ENCODE measurements at regions not wholly inside any gene's neighbourhood (a gene's known extent, or its start where the extent isn't known, plus 50 kb on each side); places are given as distances from the start of the nearest gene placed in this dataset.

GRCh38 chr1:96236156-96236739 lies 485.3 kb upstream of the PTBP2 start (continued):
- no peak for TF ChIP-seq ZNF318 (IDR thresholded peaks at IDR 0.05; ENCODE audit: borderline replicate concordance in 1 of 2, low read depth in 1 of 2)
- no peak for TF ChIP-seq GTF2B (IDR thresholded peaks at IDR 0.05; ENCODE audit: extremely low read depth, insufficient read length)
- no peak for TF ChIP-seq HES1 (IDR thresholded peaks at IDR 0.05; ENCODE audit: low read depth)
- TF ChIP-seq ID3 (CRISPR knock-in tag; IDR thresholded peaks at IDR 0.05): no peak
- no peak for TF ChIP-seq ID3 (tag; IDR thresholded peaks at IDR 0.05)
- peak; percentile 8; the same call in 1 of the 2 replicates for TF ChIP-seq REST (IDR thresholded peaks at IDR 0.05; ENCODE audit: borderline replicate concordance)
- no peak for TF ChIP-seq REST (CRISPR knock-in tag; IDR thresholded peaks at IDR 0.05; ENCODE audit: low read depth)
